ENCODE measurements at regions not wholly inside any gene's neighbourhood (a gene's known extent, or its start where the extent isn't known, plus 50 kb on each side); places are given as distances from the start of the nearest gene placed in this dataset.

- TF ChIP-seq CTCF (IDR thresholded peaks at IDR 0.05; ENCODE audit: insufficient read depth, low read length, poor library complexity, severe bottlenecking): no peak
- H3K36me3 ChIP-seq (ENCODE audit: control insufficient read depth, insufficient read depth, low read length): no peaks in the 10 kb centered on the region
- no peaks in the 10 kb centered on the region for H3K27me3 ChIP-seq (ENCODE audit: control insufficient read depth, insufficient read depth, low read length)
- H3K4me3 ChIP-seq (ENCODE audit: low read depth, low read length): no peak overlapping the region
- no peak for DNase-seq (ENCODE audit: low read depth)
Measured at GRCh38 chr7:132899-133298, 59.5 kb upstream of the FAM20C start.

DNA sequence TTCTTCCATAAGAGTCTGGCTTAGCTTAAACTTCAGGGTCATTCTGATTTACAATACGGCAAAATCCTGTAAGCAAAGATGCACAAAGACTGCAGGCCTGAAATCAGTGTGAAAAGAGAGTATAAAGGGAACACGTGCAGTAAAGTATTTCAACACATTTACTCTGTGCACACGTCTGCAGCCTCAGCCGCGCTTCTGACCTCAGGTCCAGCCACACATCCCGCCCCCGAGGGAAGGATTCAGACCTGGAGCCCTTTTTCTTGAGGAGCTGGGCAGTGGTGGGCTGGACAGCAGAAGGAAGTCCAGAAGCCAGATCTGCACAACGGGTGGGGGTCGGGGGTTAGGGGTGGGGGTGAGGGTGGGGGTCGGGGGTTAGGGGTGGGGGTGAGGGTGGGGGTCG lies 58.9 kb upstream of the FAM20C start:
- Histone ChIP-seq H3K27me3 (ENCODE audit: control insufficient read depth, insufficient read depth, low read length) (no peaks in the 10 kb centered on the region), H3K4me3 (ENCODE audit: low read depth, low read length) (no peak overlapping the region), H3K36me3 (ENCODE audit: control insufficient read depth, insufficient read depth, low read length) (no peaks in the 10 kb centered on the region)
- no peak for TF ChIP-seq CTCF (IDR thresholded peaks at IDR 0.05; ENCODE audit: insufficient read depth, low read length, poor library complexity, severe bottlenecking)
- DNase-seq (ENCODE audit: low read depth): no peak

DNA sequence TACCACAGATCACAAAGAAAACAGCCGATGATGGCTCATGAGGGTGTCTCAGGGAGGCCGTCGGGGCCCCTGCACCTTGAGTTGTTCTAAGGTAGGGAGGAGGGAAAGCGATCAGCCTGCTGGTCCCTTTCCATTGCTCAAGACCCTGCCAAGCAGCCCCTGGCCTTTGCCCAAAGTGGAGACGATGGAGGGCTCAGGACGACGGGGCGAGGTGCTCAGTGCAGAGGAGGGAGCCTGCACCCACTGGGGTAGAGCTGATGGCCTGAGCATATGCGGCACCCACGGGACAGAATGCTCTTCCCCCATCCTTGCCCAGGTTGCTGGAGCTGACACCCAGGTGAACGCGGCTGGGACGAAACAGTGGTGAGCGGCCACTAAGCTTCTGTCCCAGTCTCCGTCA lies 58.3 kb upstream of the FAM20C start:
- H3K36me3 ChIP-seq (ENCODE audit: control insufficient read depth, insufficient read depth, low read length): no peaks in the 10 kb centered on the region
- H3K27me3 ChIP-seq (ENCODE audit: control insufficient read depth, insufficient read depth, low read length): no peaks in the 10 kb centered on the region
- no peak overlapping the region for H3K4me3 ChIP-seq (ENCODE audit: low read depth, low read length)
- no peak for DNase-seq (ENCODE audit: low read depth)
- TF ChIP-seq CTCF (IDR thresholded peaks at IDR 0.05; ENCODE audit: insufficient read depth, low read length, poor library complexity, severe bottlenecking): no peak

- TF ChIP-seq CTCF (IDR thresholded peaks at IDR 0.05; ENCODE audit: insufficient read depth, low read length, poor library complexity, severe bottlenecking): no peak
Measured at GRCh38 chr7:134561-135256, 57.7 kb upstream of the FAM20C start.

GRCh38 chr7:135257-135653 lies 57.1 kb upstream of the FAM20C start:
- TF ChIP-seq CTCF (IDR thresholded peaks at IDR 0.05; ENCODE audit: insufficient read depth, low read length, poor library complexity, severe bottlenecking): no peak
- no peaks in the 10 kb centered on the region for H3K36me3 ChIP-seq (ENCODE audit: control insufficient read depth, insufficient read depth, low read length)
- no peak for DNase-seq (ENCODE audit: low read depth)
- no peak overlapping the region for H3K4me3 ChIP-seq (ENCODE audit: low read depth, low read length)
- no peaks in the 10 kb centered on the region for H3K27me3 ChIP-seq (ENCODE audit: control insufficient read depth, insufficient read depth, low read length)

More at GRCh38 chr7:134561-135256, 57.7 kb upstream of the FAM20C start:
- DNase-seq (ENCODE audit: low read depth): no peak
- H3K27me3 ChIP-seq (ENCODE audit: control insufficient read depth, insufficient read depth, low read length): no peaks in the 10 kb centered on the region
- H3K4me3 ChIP-seq (ENCODE audit: low read depth, low read length): no peak overlapping the region
- no peaks in the 10 kb centered on the region for H3K36me3 ChIP-seq (ENCODE audit: control insufficient read depth, insufficient read depth, low read length)

Data from kidney epithelial cell (primary cell).